ENCODE measurements at regions not wholly inside any gene's neighbourhood (a gene's known extent, or its start where the extent isn't known, plus 50 kb on each side); places are given as distances from the start of the nearest gene placed in this dataset.

GRCh38 chr14:101707068-101707842, 54.3 kb upstream of the PPP2R5C start:
- peak; percentile 20 to 75 for DNase-seq

DNA sequence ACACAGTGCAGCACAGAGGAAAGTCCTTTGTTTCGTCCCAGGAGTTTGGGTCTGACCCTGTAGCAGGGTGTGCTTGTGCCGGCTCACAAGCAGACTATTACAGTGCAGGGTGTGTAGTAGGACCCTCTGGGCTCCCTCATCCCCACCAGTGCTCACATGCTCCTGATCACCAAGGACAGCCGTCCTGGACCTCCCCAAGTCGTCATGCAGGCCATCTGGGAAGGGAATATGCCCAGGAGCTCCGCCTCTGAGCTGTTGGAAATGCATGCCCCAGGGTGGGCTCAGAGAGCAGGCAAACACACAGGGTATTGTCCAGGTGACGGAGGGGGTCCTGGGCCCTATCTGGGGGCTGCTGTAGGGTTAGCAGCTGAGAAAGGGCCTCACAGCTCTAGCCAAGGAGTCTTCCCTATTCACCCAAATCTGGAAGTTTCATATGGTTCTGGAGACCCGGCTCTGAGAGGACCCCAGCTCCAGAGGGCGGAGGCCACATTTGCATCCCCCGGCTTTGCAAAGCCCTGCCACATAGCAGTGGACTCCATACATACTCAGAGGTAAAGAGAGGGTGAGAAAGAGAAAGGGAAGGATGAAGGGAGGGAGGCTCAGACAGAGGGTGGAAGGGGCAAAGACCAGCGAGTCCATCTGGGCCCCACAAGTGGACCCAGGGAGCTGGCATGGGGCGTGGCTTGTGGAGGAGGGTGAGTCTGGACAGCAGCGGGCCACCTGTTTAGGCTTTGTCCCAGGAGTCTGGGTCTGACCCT, 53.5 kb upstream of the PPP2R5C start:
- DNase-seq = no peak

DNA sequence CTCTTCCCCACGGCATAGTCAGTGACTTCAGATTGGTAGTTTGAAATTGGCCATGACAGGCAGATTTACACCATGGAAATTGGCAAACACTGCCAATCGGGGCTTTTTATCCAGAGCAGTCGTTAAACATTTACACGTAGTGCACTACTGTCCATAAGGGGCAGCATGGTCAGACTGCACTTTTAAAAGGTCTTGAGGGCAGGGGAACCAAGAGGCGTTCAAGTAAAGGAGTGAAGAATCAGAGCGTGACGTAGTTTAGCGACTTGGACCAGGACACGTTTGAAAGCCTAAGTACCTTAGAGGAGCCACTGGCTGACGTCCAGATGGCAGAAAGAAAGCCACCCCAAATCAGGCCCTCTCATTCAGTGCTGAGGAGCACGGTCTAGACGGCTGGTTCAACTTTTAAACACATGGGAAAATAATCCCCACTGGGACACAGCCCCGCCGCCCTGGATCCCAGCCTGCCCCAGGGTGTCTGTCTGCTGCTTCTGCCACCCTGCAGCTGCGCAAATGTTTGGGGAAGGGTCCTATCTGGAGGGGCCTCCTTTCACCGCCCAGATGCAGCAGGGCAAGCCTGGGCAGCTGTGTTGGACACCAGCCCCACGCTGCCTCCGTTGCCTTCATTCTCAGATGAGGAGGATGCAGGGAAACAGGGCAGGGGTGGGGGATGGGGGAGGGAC, 52.5 kb upstream of the PPP2R5C start:
- no peak for DNase-seq

DNA sequence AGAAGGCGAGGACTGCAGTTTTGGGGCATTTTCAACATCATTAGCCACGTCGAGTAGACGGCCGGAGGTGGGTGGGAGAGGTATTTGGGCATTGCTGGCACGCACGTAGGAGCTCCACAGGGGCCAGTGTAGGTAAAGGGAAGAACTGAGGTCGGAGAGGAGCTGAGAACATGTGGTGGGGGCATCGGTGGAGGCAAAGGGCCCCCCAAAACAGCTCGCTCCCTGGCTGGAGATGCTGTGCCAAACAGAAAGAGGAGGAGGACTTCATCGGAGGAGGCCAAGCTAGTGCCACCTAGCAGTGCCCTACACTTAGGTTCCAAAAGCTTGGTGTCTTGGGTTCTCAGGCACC, 52.0 kb upstream of the PPP2R5C start:
- DNase-seq = no peak

GRCh38 chr14:101709962-101710931, 51.3 kb upstream of the PPP2R5C start:
- no peak for DNase-seq

GRCh38 chr14:101711041-101711856, 50.3 kb upstream of the PPP2R5C start:
- DNase-seq = no peak

All from hippocampal formation (tissue), 2 donors.